Aorta (tissue), 5 donors: ENCODE measurements at regions not wholly inside any gene's neighbourhood (a gene's known extent, or its start where the extent isn't known, plus 50 kb on each side); places are given as distances from the start of the nearest gene placed in this dataset.
"Not testable (repeated sequence)": the region's sequence is repeated elsewhere in the genome, so short reads cannot be mapped to it uniquely, and the experiment has no call there.

Experiments
- ATAC-seq: fragments of 200-7000 bp; cut with Tn5 transposase; one replicate; pipeline ENCODE4 v1.9.1; 2022; ENCODE audit warnings: moderate library complexity; ENCODE audit not compliant: low FRiP score
- DNase-seq, 2 donors: peaks; one replicate each; pipeline ENCODE4 v3.0.0-alpha.2; 2020
- H3K27ac ChIP-seq, 2 donors: one replicate each; pipeline ENCODE4 v1.5.1; 2013; ENCODE audit warnings: low read length in 2 of 2, mild to moderate bottlenecking in 2 of 2, moderate library complexity in 2 of 2, control low read depth in 1 of 2, inconsistent platforms in 1 of 2, low read depth in 1 of 2
- H3K27me3 ChIP-seq, 2 donors: one replicate each; pipeline ENCODE4 v1.6.1; 2013; ENCODE audit warnings: control low read depth in 1 of 2, low read length in 1 of 2, mild to moderate bottlenecking in 1 of 2, moderate library complexity in 1 of 2; ENCODE audit not compliant: insufficient read depth in 2 of 2, control insufficient read depth in 1 of 2
- H3K36me3 ChIP-seq, 2 donors: one replicate each; pipeline ENCODE4 v1.6.1; 2013; ENCODE audit warnings: control low read depth in 1 of 2, low read length in 1 of 2, mild to moderate bottlenecking in 1 of 2; ENCODE audit not compliant: insufficient read depth in 2 of 2, control insufficient read depth in 1 of 2
- H3K4me1 ChIP-seq, 2 donors: one replicate each; pipeline ENCODE4 v1.6.1; 2013; ENCODE audit warnings: low read length in 2 of 2, control low read depth in 1 of 2, mild to moderate bottlenecking in 1 of 2, moderate library complexity in 1 of 2; ENCODE audit not compliant: insufficient read depth in 2 of 2, control insufficient read depth in 1 of 2
- H3K4me3 ChIP-seq, 2 donors: one replicate each; pipeline ENCODE4 v1.5.1; 2013; ENCODE audit warnings: low read length in 2 of 2, control low read depth in 1 of 2, mild to moderate bottlenecking in 1 of 2
- H3K9me3 ChIP-seq: one replicate; pipeline ENCODE4 v1.6.1; 2013; ENCODE audit warnings: mild to moderate bottlenecking, low read length; ENCODE audit not compliant: control insufficient read depth
- WGBS, 2 donors: extraction: QIAGEN DNeasy Blood & Tissue Kit; methylation state at CpG; one replicate each; pipeline ENCODE4 v1.1.7; 2013; 5-methylcytosine and 5-hydroxymethylcytosine counted together
- intact Hi-C, 2 donors: fragments of 100-400 bp; cut with DNase I; formaldehyde crosslinking; loops; one replicate each; pipeline versions ENCODE4 v1.14.2 to v1.15.0; 2022
- donor health status: healthy with polysubstance abuse.
- donor health status: Bipolar disorder and iron deficiency.
- donor health status: DM: no; HTN: no; CAD: no.
- donor health status: DM: no; HTN: no; CAD: no.
- donor health status: DM: yes; HTN: yes; CAD: no.

GRCh38 chr16:88134899-88135682 is 183.9 kb downstream of the BANP start:
- H3K4me1 ChIP-seq, H3K27ac ChIP-seq, H3K9me3 ChIP-seq, H3K27me3 ChIP-seq, DNase-seq, ATAC-seq, H3K36me3 ChIP-seq, H3K4me3 ChIP-seq, intact Hi-C loops: not testable (repeated sequence)
- 59 to 62% methylated on average over 22 to 24 of the region's 24 CpGs for WGBS, 2 donors

DNA sequence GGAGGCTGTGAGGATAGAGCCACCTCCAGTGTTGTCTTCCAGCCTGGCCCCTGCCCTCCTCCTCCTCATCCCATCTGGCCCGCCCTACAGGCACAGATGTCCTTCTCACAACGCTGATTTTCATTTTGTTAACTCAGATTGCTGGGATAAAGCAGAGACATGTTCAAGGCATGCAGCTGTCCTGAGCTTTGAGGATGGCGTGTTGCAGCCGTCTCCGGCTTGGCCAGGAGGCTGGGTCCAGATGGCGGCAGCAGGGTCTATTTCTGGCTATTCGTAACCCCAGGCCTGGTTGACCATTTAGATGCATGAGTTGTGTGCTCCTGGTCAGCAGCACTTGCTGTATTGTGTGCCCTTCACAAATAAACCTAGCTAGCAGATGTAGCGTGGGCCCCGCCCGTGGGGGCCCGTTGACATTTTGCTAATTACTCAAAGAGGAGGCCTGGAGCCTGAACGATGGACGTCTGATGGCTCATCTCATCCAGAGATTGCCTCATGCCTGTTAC is 185.0 kb downstream of the BANP start:
- ATAC-seq, H3K4me3 ChIP-seq, intact Hi-C loops, H3K27me3 ChIP-seq, DNase-seq, H3K27ac ChIP-seq, H3K4me1 ChIP-seq, H3K36me3 ChIP-seq, H3K9me3 ChIP-seq: not testable (repeated sequence)
- 82 to 89% methylated on average over 13 of the region's 13 CpGs for WGBS, 2 donors

DNA sequence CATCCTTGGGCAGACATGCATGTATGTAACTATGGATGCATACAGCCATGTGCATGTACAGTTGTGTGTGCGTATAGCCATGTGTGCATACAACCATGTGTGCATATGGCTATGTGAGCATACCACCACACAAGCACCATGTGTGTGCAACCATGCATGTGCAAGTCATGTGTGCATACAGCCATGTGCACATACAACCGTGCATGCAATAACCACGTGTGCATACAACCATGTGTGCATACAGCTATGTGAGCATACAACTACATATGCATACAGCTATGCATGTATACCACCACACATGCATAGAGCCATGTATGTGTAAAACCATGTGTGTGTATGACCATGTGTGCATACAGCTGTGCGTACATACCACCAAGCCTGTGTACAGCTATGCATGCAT is 185.7 kb downstream of the BANP start:
- ATAC-seq, H3K36me3 ChIP-seq, H3K27ac ChIP-seq, DNase-seq, H3K9me3 ChIP-seq, H3K4me1 ChIP-seq, H3K4me3 ChIP-seq, intact Hi-C loops, H3K27me3 ChIP-seq: not testable (repeated sequence)
- WGBS, 2 donors = 95 to 96% methylated on average over 4 of the region's 4 CpGs

DNA sequence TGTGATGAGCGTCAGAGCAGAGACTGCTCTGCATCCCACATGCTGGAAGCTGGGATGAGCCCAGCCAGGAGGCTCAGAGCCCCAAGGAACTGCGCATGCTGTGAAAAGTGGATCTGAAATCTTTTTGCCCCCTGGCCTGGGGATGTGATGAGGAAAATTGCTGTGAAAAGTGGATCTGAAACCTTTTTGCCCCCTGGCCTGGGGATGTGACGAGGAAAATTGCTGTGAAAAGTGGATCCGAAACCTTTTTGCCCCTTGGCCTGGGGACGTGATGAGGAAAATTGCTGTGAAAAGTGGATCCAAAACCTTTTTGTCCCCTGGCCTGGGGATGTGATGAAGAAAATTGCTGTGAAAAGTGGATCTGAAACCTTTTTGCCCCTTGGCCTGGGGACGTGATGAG is 187.9 kb downstream of the BANP start:
- H3K4me1 ChIP-seq, H3K9me3 ChIP-seq, DNase-seq, H3K36me3 ChIP-seq, intact Hi-C loops, H3K27ac ChIP-seq, H3K4me3 ChIP-seq, H3K27me3 ChIP-seq, ATAC-seq: not testable (repeated sequence)
- WGBS, 2 donors = 83 to 89% methylated on average over 6 of the region's 6 CpGs

DNA sequence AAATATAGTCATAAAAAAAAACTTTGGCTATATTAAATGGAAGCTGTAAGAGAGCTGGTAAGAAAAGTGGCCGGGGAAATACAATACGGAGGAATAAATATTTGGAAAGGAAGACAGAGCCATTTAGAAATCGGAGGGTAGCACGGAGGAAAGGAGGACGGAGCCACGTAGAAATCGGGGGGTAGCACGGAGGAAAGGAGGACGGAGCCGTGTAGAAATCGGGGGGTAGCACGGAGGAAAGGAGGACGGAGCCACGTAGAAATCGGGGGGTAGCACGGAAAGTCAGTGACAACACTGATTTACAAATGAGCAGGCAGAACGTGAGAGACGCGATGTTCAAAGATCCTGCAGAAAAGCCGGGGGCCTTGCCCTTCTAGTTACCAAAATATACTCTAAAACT is 189.0 kb downstream of the BANP start:
- peak; percentile 5 to 14 for DNase-seq

GRCh38 chr16:88141580-88141979 is 190.3 kb downstream of the BANP start:
- Histone ChIP-seq H3K27me3 (no peaks in the 10 kb centered on the region), H3K27ac (no peak overlapping the region), H3K4me3 (no peak overlapping the region), H3K9me3 (peaks cover 2% of the 10 kb centered on the region), H3K4me1 (no peaks in the 10 kb centered on the region), H3K36me3 (no peaks in the 10 kb centered on the region)
- intact Hi-C loops = no loop called here
- ATAC-seq (no peak), DNase-seq (peak; percentile 12 to 35)
- 53 to 71% methylated on average over 11 to 13 of the region's 13 CpGs for WGBS, 2 donors

More for the DNA sequence above, 189.0 kb downstream of the BANP start:
- intact Hi-C loops, H3K27ac ChIP-seq, ATAC-seq, H3K9me3 ChIP-seq, H3K27me3 ChIP-seq, H3K4me1 ChIP-seq, H3K36me3 ChIP-seq, H3K4me3 ChIP-seq: not testable (repeated sequence)
- WGBS, 2 donors = 92 to 94% methylated on average over 20 of the region's 20 CpGs

DNA sequence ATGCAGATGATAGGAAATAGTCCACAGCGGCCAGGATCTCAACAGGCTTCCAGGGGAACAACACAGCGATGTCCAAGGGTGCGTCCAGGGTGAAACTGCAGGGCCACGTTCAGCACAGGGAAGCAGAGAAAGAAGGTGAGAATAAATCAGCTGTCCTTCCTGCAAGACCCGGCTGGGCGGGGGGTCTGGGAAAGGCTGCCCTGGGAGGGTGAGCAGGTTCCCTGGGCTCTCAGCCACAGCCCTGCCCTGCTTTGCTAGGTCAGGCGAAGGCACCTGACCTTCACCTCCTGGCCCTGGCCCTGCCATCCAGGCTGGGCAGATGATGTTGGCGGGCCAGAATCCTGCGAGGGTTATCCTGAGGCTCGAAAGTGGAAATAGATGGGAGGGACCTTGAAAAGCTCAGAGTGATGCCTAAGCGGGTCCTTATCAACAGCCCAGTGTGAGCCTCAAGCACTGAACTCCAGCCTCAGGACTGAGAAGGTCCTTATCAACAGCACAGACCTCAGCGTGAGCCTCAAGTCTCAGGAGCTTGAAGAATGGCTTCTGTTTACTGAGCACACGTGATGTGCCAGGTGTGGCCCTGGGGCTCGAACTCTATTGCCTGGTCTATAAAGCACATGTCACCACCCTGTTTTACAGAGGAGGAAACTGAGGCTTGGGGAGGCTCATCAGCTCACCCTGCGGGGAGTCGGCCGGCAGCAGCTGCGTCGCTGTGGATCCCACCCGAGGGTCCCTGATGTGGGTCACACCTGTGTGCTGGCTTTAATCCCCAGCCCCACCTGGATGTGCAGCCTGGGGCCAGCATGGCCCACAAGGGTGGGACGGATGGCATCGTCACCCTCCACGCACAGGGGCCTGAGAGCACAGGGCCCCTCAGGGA is 191.1 kb downstream of the BANP start:
- H3K27ac ChIP-seq, H3K36me3 ChIP-seq, H3K4me1 ChIP-seq, intact Hi-C loops, H3K9me3 ChIP-seq, H3K27me3 ChIP-seq, ATAC-seq, H3K4me3 ChIP-seq: not testable (repeated sequence)
- peak; percentile 40 to 48 for DNase-seq
- 83 to 90% methylated on average over 20 to 23 of the region's 23 CpGs for WGBS, 2 donors

DNA sequence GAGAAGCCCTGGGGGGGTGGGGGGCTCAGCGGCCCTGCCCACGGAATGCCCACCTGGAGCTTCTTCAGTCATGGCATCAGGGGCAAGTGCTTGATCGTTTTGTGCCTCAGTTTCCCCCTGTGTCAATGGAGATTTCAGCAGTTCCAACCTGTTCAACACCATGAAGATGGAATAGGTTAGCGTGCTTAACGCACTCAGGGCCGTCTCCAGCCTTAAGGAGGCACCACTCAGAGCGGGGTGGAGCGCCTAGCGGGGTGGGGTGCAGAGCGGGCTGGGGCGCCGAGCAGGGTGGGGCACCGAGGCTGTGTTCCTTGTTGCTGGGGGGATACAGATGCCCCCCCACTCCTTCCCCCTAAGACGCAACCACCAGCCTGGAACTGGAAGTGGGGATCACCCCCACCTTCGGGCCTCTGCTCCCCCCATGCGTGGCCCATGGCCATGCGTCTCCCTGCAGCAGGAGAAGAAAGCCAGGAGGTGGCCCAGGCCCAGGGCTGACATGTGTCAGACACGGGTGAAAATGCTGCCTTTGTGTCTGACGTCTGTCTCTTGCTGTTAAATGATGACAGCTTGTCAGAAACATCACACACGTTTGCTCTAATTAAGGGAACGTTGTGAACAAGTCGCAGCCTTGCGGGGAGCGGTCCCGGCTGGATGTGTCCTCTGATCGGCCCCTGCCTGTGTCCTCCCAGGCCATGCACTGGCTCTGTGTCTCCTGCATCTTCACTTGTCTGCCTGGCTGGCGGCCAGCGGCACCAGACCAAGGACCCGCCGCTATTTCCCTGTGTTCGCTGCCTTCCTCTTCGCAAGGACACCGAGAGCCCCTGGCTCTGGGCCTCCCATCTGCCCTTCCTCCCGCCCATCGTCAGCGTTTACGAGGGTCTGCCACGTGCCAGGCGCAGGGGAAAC is 192.1 kb downstream of the BANP start:
- H3K27me3 ChIP-seq, H3K4me3 ChIP-seq, H3K9me3 ChIP-seq, H3K4me1 ChIP-seq, ATAC-seq, H3K36me3 ChIP-seq, intact Hi-C loops, H3K27ac ChIP-seq: not testable (repeated sequence)
- WGBS, 2 donors = 64 to 75% methylated on average over 30 to 39 of the region's 39 CpGs
- peak; percentile 33 to 70 for DNase-seq
